H1 (cell line): ENCODE measurements at regions not wholly inside any gene's neighbourhood (a gene's known extent, or its start where the extent isn't known, plus 50 kb on each side); places are given as distances from the start of the nearest gene placed in this dataset.

Source experiments
- CTCF ChIA-PET: fragments of 300-600 bp; sonication (Branson Sonifier 250); formaldehyde crosslinking; loops from one replicate; lab custom pipeline; 2021; ENCODE audit not compliant: partially characterized antibody; lab: Charles Lee
- POLR2A ChIA-PET: fragments of 300-600 bp; sonication (Branson Sonifier 250); formaldehyde crosslinking; loops from one replicate; lab custom pipeline; 2021; ENCODE audit warnings: inconsistent platforms; ENCODE audit not compliant: partially characterized antibody; lab: Charles Lee
- DNase-seq, 2 experiments: peaks; one replicate each; pipeline versions ENCODE4 v3.0.0 to v3.0.0-alpha.2; 2010 to 2022; ENCODE audit warnings: low spot score in 2 of 2, low read depth in 1 of 2, mixed read lengths in 1 of 2
- FAIRE-seq: peaks from 2 replicates; lab custom pipeline; 2011; peaks lifted over from hg19 to GRCh38; lab: Jason Lieb, UNC
- H2AFZ ChIP-seq: 2 replicates; pipeline ENCODE4 v1.8.1; 2012; ENCODE audit warnings: low read length, inconsistent platforms
- H2AK5ac ChIP-seq: 2 replicates; pipeline ENCODE4 v1.6.1; 2013; ENCODE audit warnings: low read depth, low read length
- H2BK120ac ChIP-seq: replicated peaks from 2 replicates; pipeline ENCODE3; 2013; ENCODE audit warnings: low read depth, low read length, inconsistent platforms
- H2BK12ac ChIP-seq: 2 replicates; pipeline ENCODE4 v1.6.1; 2013; ENCODE audit warnings: low read depth, low read length
- H2BK15ac ChIP-seq: 2 replicates; pipeline ENCODE4 v1.6.1; 2013; ENCODE audit warnings: low read length
- H2BK20ac ChIP-seq: 2 replicates; pipeline ENCODE4 v1.6.1; 2013; ENCODE audit warnings: low read length
- H2BK5ac ChIP-seq: 2 replicates; pipeline ENCODE4 v1.6.1; 2013; ENCODE audit warnings: low read depth, low read length
- H3K14ac ChIP-seq: 2 replicates; pipeline ENCODE4 v1.6.1; 2013; ENCODE audit warnings: inconsistent platforms; ENCODE audit not compliant: insufficient read length
- H3K18ac ChIP-seq: 2 replicates; pipeline ENCODE4 v1.6.1; 2013; ENCODE audit warnings: low read length; ENCODE audit errors: extremely low read depth
- H3K23ac ChIP-seq: 2 replicates; pipeline ENCODE4 v1.6.1; 2013; ENCODE audit warnings: inconsistent platforms; ENCODE audit not compliant: insufficient read length
- H3K23me2 ChIP-seq: 2 replicates; pipeline ENCODE4 v1.6.1; 2013; ENCODE audit warnings: low read depth, low read length
- H3K27ac ChIP-seq: 2 replicates; pipeline ENCODE4 v1.6.1; 2011; ENCODE audit warnings: low read depth, low read length, inconsistent platforms
- H3K27me3 ChIP-seq, 4 experiments: replicated peaks in 1 of 4; 1 replicate in 1 of 4; 2 replicates in 3 of 4; pipeline versions ENCODE4 v1.6.1 to v1.8.1; 2011 to 2013; ENCODE audit warnings: low read length in 3 of 4, mild to moderate bottlenecking in 3 of 4, inconsistent platforms in 2 of 4, mixed read lengths in 2 of 4, moderate library complexity in 1 of 4; ENCODE audit not compliant: control insufficient read depth in 3 of 4, insufficient read depth in 3 of 4; ENCODE audit errors: extremely low read depth in 1 of 4
- H3K36me3 ChIP-seq, 4 experiments: 2 replicates each; pipeline versions ENCODE4 v1.6.1 to v1.8.1; 2011 to 2013; ENCODE audit warnings: mild to moderate bottlenecking in 4 of 4, low read length in 3 of 4, moderate library complexity in 2 of 4, control low read depth in 1 of 4, inconsistent platforms in 1 of 4; ENCODE audit not compliant: insufficient read depth in 4 of 4, control insufficient read depth in 2 of 4
- H3K4ac ChIP-seq: replicated peaks from 2 replicates; pipeline ENCODE3; 2013; ENCODE audit warnings: low read length, low read depth, mixed read lengths, inconsistent platforms; ENCODE audit not compliant: insufficient read length
- H3K4me1 ChIP-seq, 4 experiments: replicated peaks in 1 of 4; 1 replicate in 1 of 4; 2 replicates in 3 of 4; pipeline versions ENCODE4 v1.6.1 to v1.8.1; 2011 to 2013; ENCODE audit warnings: low read length in 3 of 4, inconsistent platforms in 2 of 4, mixed read lengths in 1 of 4; ENCODE audit not compliant: insufficient read depth in 4 of 4, control insufficient read depth in 3 of 4
- H3K4me2 ChIP-seq, 2 experiments: 2 replicates each; pipeline versions ENCODE4 v1.6.1 to v1.8.1; 2011 to 2013; ENCODE audit warnings: low read depth in 2 of 2, low read length in 2 of 2, control low read depth in 1 of 2, inconsistent platforms in 1 of 2, mild to moderate bottlenecking in 1 of 2; ENCODE audit not compliant: insufficient read depth in 1 of 2
- H3K4me3 ChIP-seq, 4 experiments: fragments of 200-600, 300-600 bp in 1 of 4; sonication (generic), shearing (Covaris generic), sonication (Bioruptor Twin) in 1 of 4; 2 replicates each; pipeline versions ENCODE4 v1.5.1 to v1.8.1; 2011 to 2016; ENCODE audit warnings: low read length in 4 of 4, low read depth in 3 of 4, control low read depth in 2 of 4, inconsistent platforms in 2 of 4, mild to moderate bottlenecking in 2 of 4, mixed read lengths in 1 of 4, moderate library complexity in 1 of 4; ENCODE audit not compliant: insufficient read depth in 2 of 4; ENCODE audit errors: extremely low read depth in 1 of 4
- H3K56ac ChIP-seq: replicated peaks from 2 replicates; pipeline ENCODE3; 2013; ENCODE audit warnings: low read depth, mild to moderate bottlenecking, mixed read lengths, low read length, inconsistent platforms; ENCODE audit not compliant: insufficient read length
- H3K79me1 ChIP-seq: 2 replicates; pipeline ENCODE4 v1.6.1; 2013; ENCODE audit warnings: low read depth, low read length, control low read depth
- H3K79me2 ChIP-seq, 2 experiments: 2 replicates each; pipeline versions ENCODE4 v1.6.1 to v1.8.1; 2012 to 2013; ENCODE audit warnings: low read length in 2 of 2, mild to moderate bottlenecking in 2 of 2, inconsistent platforms in 1 of 2; ENCODE audit not compliant: insufficient read depth in 2 of 2, control insufficient read depth in 1 of 2
- H3K9ac ChIP-seq, 4 experiments: replicated peaks in 1 of 4; 1 replicate in 1 of 4; 2 replicates in 3 of 4; pipeline versions ENCODE4 v1.6.1 to v1.8.1; 2011 to 2013; ENCODE audit warnings: low read depth in 3 of 4, low read length in 3 of 4, control low read depth in 2 of 4, mild to moderate bottlenecking in 2 of 4, moderate library complexity in 2 of 4, inconsistent platforms in 1 of 4; ENCODE audit errors: extremely low read depth in 1 of 4
- H3K9me3 ChIP-seq, 2 experiments: 2 replicates each; pipeline versions ENCODE4 v1.6.1 to v1.8.1; 2012 to 2013; ENCODE audit warnings: mild to moderate bottlenecking in 2 of 2, moderate library complexity in 2 of 2, control low read depth in 1 of 2, inconsistent platforms in 1 of 2, low read depth in 1 of 2, low read length in 1 of 2, mixed read lengths in 1 of 2; ENCODE audit not compliant: insufficient read depth in 2 of 2
- H4K20me1 ChIP-seq, 2 experiments: replicated peaks in 1 of 2; 2 replicates each; pipeline versions ENCODE3 to v1.8.1; 2011 to 2013; ENCODE audit warnings: inconsistent platforms in 2 of 2, low read length in 2 of 2, mild to moderate bottlenecking in 1 of 2; ENCODE audit not compliant: insufficient read depth in 2 of 2, control insufficient read depth in 1 of 2
- H4K5ac ChIP-seq: 2 replicates; pipeline ENCODE4 v1.6.1; 2013; ENCODE audit warnings: low read length, low read depth, mixed read lengths, inconsistent platforms; ENCODE audit not compliant: insufficient read length
- H4K8ac ChIP-seq: 2 replicates; pipeline ENCODE4 v1.8.0; 2013; ENCODE audit warnings: mild to moderate bottlenecking, moderate library complexity, low read length, inconsistent platforms; ENCODE audit not compliant: insufficient read depth; ENCODE audit errors: extremely low read depth
- H4K91ac ChIP-seq: replicated peaks from 2 replicates; pipeline ENCODE3; 2013; ENCODE audit warnings: low read length, mixed read lengths, inconsistent platforms; ENCODE audit not compliant: insufficient read length
- CTBP2 ChIP-seq: IDR thresholded peaks from 2 replicates; pipeline ENCODE4 v1.7.0; 2011; ENCODE audit warnings: borderline replicate concordance, mild to moderate bottlenecking, moderate library complexity, mixed read lengths, low read length; ENCODE audit not compliant: insufficient read depth, insufficient read length
- EZH2 ChIP-seq: fragments of 200-600 bp; sonication (generic); IDR thresholded peaks from 2 replicates; pipeline ENCODE4 v1.7.1; 2012; ENCODE audit warnings: low read depth, mild to moderate bottlenecking, moderate library complexity, low read length, inconsistent platforms; ENCODE audit not compliant: severe bottlenecking
- JUND ChIP-seq: IDR thresholded peaks from 2 replicates; pipeline ENCODE4 v1.6.1; 2011; ENCODE audit warnings: mild to moderate bottlenecking, improper control_type of control experiment, low read length
- MAX ChIP-seq: IDR thresholded peaks from 2 replicates; pipeline ENCODE4 v1.6.1; 2012; ENCODE audit warnings: inconsistent platforms
- SIRT6 ChIP-seq: IDR thresholded peaks from one replicate; pipeline ENCODE4 v1.7.1; 2012; ENCODE audit warnings: low read length, inconsistent platforms
- SUZ12 ChIP-seq: fragments of 200-600 bp; sonication (generic); IDR thresholded peaks from 2 replicates; pipeline ENCODE4 v1.6.1; 2012; ENCODE audit warnings: mild to moderate bottlenecking, inconsistent platforms, low read length, moderate library complexity, mixed read lengths
- TBP ChIP-seq: IDR thresholded peaks from 2 replicates; pipeline ENCODE4 v1.6.1; 2011; ENCODE audit warnings: low read depth, low read length, improper control_type of control experiment
- WGBS, 2 experiments: shearing (Covaris generic) in 1 of 2; methylation state at CpG; one replicate each; pipeline versions ENCODE4 v1.1.6 to v1.1.7; 2013 to 2015; ENCODE audit warnings: low lambda C conversion rate in 2 of 2, mixed read lengths in 2 of 2, inconsistent platforms in 1 of 2, low coverage in 1 of 2, missing lambda C conversion rate in 1 of 2; ENCODE audit not compliant: insufficient replicate concordance in 2 of 2, insufficient coverage in 1 of 2, insufficient read length in 1 of 2; ENCODE audit errors: extremely low coverage in 1 of 2, missing lambda C conversion rate in 1 of 2; 5-methylcytosine and 5-hydroxymethylcytosine counted together
- TF ChIP-seq, protein P1 (sequence below): IDR thresholded peaks from 2 replicates; pipeline ENCODE4 v1.6.1; 2011; ENCODE audit warnings: low read length, improper control_type of control experiment

GRCh38 chr6:77072694-77073409, 390.4 kb downstream of the HTR1B start:
- no peak overlapping the region for H2AFZ ChIP-seq
- H3K18ac ChIP-seq = no peak overlapping the region
- no peak overlapping the region for H3K23ac ChIP-seq
- no peak overlapping the region for H2BK12ac ChIP-seq
- H3K9me3 ChIP-seq = no peaks in the 10 kb centered on the region
- no peaks in the 10 kb centered on the region for H3K23me2 ChIP-seq
- H3K14ac ChIP-seq = no peak overlapping the region
- H3K79me2 ChIP-seq = no peaks in the 10 kb centered on the region
- H3K9ac ChIP-seq = no peak overlapping the region
- H3K4me1 ChIP-seq = peaks cover 0 to 2% (median 0%) of the 10 kb centered on the region in 4 experiments; a peak in 2 of 7 replicates
- TF ChIP-seq TBP = no peak
- TF ChIP-seq EZH2 = no peak
- no peak for TF ChIP-seq JUND
- TF ChIP-seq CTBP2 = no peak
- TF ChIP-seq, protein P1, sequence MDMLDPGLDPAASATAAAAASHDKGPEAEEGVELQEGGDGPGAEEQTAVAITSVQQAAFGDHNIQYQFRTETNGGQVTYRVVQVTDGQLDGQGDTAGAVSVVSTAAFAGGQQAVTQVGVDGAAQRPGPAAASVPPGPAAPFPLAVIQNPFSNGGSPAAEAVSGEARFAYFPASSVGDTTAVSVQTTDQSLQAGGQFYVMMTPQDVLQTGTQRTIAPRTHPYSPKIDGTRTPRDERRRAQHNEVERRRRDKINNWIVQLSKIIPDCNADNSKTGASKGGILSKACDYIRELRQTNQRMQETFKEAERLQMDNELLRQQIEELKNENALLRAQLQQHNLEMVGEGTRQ = no peak
- TF ChIP-seq SIRT6 = no peak
- no peak for TF ChIP-seq MAX
- no peak for TF ChIP-seq SUZ12
- no peak overlapping the region for H3K27ac ChIP-seq
- no peaks in the 10 kb centered on the region for H3K27me3 ChIP-seq
- H3K4me3 ChIP-seq = no peak overlapping the region
- CTCF ChIA-PET = no interaction called here
- H2BK20ac ChIP-seq = no peak overlapping the region
- no peak overlapping the region for H2BK120ac ChIP-seq
- POLR2A ChIA-PET = no interaction called here
- no peak overlapping the region for H2BK5ac ChIP-seq
- no peaks in the 10 kb centered on the region for H3K79me1 ChIP-seq
- no peak overlapping the region for H4K91ac ChIP-seq
- H3K56ac ChIP-seq = no peak overlapping the region
- no peaks in the 10 kb centered on the region for H4K20me1 ChIP-seq
- 97% methylated on average over 4 of the region's 4 CpGs; no CpG with 5 or more reads in 1 of the 2 experiments for WGBS, 2 experiments
- DNase-seq = no peak
- FAIRE-seq = no peak
- H3K4ac ChIP-seq = no peak overlapping the region
- no peak overlapping the region for H4K5ac ChIP-seq
- H3K36me3 ChIP-seq = no peaks in the 10 kb centered on the region; a peak in 1 of 8 replicates
- H2AK5ac ChIP-seq = no peak overlapping the region
- no peak overlapping the region for H3K4me2 ChIP-seq
- no peak overlapping the region for H4K8ac ChIP-seq
- H2BK15ac ChIP-seq = no peak overlapping the region
